Keratinocyte (primary cell): ENCODE measurements at regions not wholly inside any gene's neighbourhood (a gene's known extent, or its start where the extent isn't known, plus 50 kb on each side); places are given as distances from the start of the nearest gene placed in this dataset.

Source experiments
- EZH2 ChIP-seq: IDR thresholded peaks from one replicate; pipeline ENCODE4 v1.6.1; 2012; ENCODE audit warnings: inconsistent platforms, mild to moderate bottlenecking, low read length, moderate library complexity
- TF ChIP-seq, protein P1 (sequence below), 3 experiments: IDR thresholded peaks in 1 of 3; conservative IDR thresholded peaks in 1 of 3; optimal IDR thresholded peaks in 1 of 3; 2 replicates in 2 of 3; 3 replicates in 1 of 3; pipeline versions ENCODE3 to v1.5.1; 2011; ENCODE audit warnings: low read length in 3 of 3, mild to moderate bottlenecking in 3 of 3, moderate library complexity in 2 of 3, control low read depth in 1 of 3, inconsistent platforms in 1 of 3; ENCODE audit not compliant: insufficient read depth in 2 of 3; ENCODE audit errors: extremely low read depth in 1 of 3

DNA sequence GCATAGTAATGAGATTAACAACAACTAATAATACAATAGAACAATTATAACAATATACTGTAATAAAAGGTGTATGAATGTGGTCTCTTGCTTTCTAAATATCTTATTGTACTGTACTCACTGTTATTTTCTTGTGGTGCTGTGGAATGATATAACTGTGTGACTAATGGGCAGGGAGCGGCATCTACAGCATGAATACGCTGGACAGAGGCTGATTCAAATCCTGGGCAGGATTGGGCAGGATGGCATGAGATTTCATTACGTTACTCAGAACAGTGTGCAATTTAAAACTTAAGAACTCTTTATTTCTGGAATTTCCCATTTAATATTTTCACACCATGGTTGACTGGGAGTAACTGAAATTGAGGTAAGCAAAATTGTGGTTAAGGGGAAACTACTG lies 1239.8 kb upstream of the GOT2 start:
- TF ChIP-seq, protein P1, sequence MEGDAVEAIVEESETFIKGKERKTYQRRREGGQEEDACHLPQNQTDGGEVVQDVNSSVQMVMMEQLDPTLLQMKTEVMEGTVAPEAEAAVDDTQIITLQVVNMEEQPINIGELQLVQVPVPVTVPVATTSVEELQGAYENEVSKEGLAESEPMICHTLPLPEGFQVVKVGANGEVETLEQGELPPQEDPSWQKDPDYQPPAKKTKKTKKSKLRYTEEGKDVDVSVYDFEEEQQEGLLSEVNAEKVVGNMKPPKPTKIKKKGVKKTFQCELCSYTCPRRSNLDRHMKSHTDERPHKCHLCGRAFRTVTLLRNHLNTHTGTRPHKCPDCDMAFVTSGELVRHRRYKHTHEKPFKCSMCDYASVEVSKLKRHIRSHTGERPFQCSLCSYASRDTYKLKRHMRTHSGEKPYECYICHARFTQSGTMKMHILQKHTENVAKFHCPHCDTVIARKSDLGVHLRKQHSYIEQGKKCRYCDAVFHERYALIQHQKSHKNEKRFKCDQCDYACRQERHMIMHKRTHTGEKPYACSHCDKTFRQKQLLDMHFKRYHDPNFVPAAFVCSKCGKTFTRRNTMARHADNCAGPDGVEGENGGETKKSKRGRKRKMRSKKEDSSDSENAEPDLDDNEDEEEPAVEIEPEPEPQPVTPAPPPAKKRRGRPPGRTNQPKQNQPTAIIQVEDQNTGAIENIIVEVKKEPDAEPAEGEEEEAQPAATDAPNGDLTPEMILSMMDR (optimal IDR thresholded peaks at IDR 0.05 in 1 of 3, IDR thresholded peaks at IDR 0.05 in 1 of 3, conservative IDR thresholded peaks at IDR 0.05 in 1 of 3; ENCODE audit: extremely low read depth in 1 of 3, insufficient read depth in 2 of 3, low read length in 3 of 3) = no peak
- no peak for TF ChIP-seq EZH2
